ENCODE measurements at regions not wholly inside any gene's neighbourhood (a gene's known extent, or its start where the extent isn't known, plus 50 kb on each side); places are given as distances from the start of the nearest gene placed in this dataset.
"Not testable (repeated sequence)": the region's sequence is repeated elsewhere in the genome, so short reads cannot be mapped to it uniquely, and the experiment has no call there.

- Mint-ChIP-seq H3K9me3 (no peaks in the 10 kb centered on the region), H3K4me1 (peaks cover 5% of the 10 kb centered on the region), H3K4me3 (no peak overlapping the region), H3K27me3 (ENCODE audit: low read depth) (no peaks in the 10 kb centered on the region), H3K27ac (no peak overlapping the region), H3K36me3 (no peaks in the 10 kb centered on the region)
- TF ChIP-seq CTCF (IDR thresholded peaks at IDR 0.05; ENCODE audit: unreplicated experiment), result no peak
- no peak for DNase-seq (ENCODE audit: low spot score in 2 of 2, unreplicated experiment in 2 of 2)
Observed at GRCh38 chr20:39961637-39962244, 727.3 kb downstream of the MAFB start.

GRCh38 chr20:39960522-39961428 is 728.3 kb downstream of the MAFB start:
- Mint-ChIP-seq H3K27me3 (ENCODE audit: low read depth) (no peaks in the 10 kb centered on the region), H3K4me3 (no peak overlapping the region)
- no peak for DNase-seq (ENCODE audit: low spot score in 2 of 2, unreplicated experiment in 2 of 2)

GRCh38 chr20:39957911-39958310 is 731.1 kb downstream of the MAFB start:
- not testable (repeated sequence) for H3K36me3 Mint-ChIP-seq; H3K9me3 Mint-ChIP-seq; DNase-seq (ENCODE audit: low spot score in 2 of 2, unreplicated experiment in 2 of 2); H3K4me3 Mint-ChIP-seq; H3K27me3 Mint-ChIP-seq (ENCODE audit: low read depth); H3K4me1 Mint-ChIP-seq; H3K27ac Mint-ChIP-seq

More at GRCh38 chr20:39960522-39961428, 728.3 kb downstream of the MAFB start:
- Mint-ChIP-seq H3K9me3 (no peaks in the 10 kb centered on the region), H3K27ac (no peak overlapping the region), H3K4me1 (peaks cover 5% of the 10 kb centered on the region), H3K36me3 (no peaks in the 10 kb centered on the region)
- no peak for TF ChIP-seq CTCF (IDR thresholded peaks at IDR 0.05; ENCODE audit: unreplicated experiment)

- Mint-ChIP-seq H3K27ac (no peak overlapping the region), H3K9me3 (no peaks in the 10 kb centered on the region), H3K4me3 (no peak overlapping the region), H3K4me1 (peaks cover 3% of the 10 kb centered on the region), H3K27me3 (ENCODE audit: low read depth) (peaks cover 5% of the 10 kb centered on the region), H3K36me3 (no peaks in the 10 kb centered on the region)
- DNase-seq (ENCODE audit: low spot score in 2 of 2, unreplicated experiment in 2 of 2), result no peak
- TF ChIP-seq CTCF (IDR thresholded peaks at IDR 0.05; ENCODE audit: unreplicated experiment), result no peak
Observed at GRCh38 chr20:39954621-39955020, 734.4 kb downstream of the MAFB start.

- no peak for TF ChIP-seq CTCF (IDR thresholded peaks at IDR 0.05; ENCODE audit: unreplicated experiment)
- H3K4me3 Mint-ChIP-seq, result no peak overlapping the region
- no peaks in the 10 kb centered on the region for H3K36me3 Mint-ChIP-seq
- H3K27ac Mint-ChIP-seq, result no peak overlapping the region
- H3K9me3 Mint-ChIP-seq, result no peaks in the 10 kb centered on the region
- no peak for DNase-seq (ENCODE audit: low spot score in 2 of 2, unreplicated experiment in 2 of 2)
- H3K27me3 Mint-ChIP-seq (ENCODE audit: low read depth), result peaks cover 3% of the 10 kb centered on the region
- H3K4me1 Mint-ChIP-seq, result no peaks in the 10 kb centered on the region
Observed at GRCh38 chr20:39946931-39947330, 742.1 kb downstream of the MAFB start.

Measured in mesothelial cell of epicardium (in vitro differentiated cells).